Heart right ventricle (tissue), 16 donors: ENCODE measurements at regions not wholly inside any gene's neighbourhood (a gene's known extent, or its start where the extent isn't known, plus 50 kb on each side); places are given as distances from the start of the nearest gene placed in this dataset.

ENCODE experiments used
- ATAC-seq, 8 donors: fragments of 200-7000 bp; cut with Tn5 transposase; one replicate each; pipeline ENCODE4 v1.9.1; 2020; ENCODE audit warnings: mild to moderate bottlenecking in 8 of 8, moderate library complexity in 8 of 8, moderate number of reproducible peaks in 1 of 8
- DNase-seq, 2 donors: peaks; one replicate each; pipeline ENCODE4 v3.0.0-alpha.2; 2020
- H3K27ac ChIP-seq, 10 donors: fragments of 200-600 bp; sonication (generic) in 2 of 10; one replicate each; pipeline versions ENCODE4 v1.5.0 to v1.8.0; 2020 to 2022; ENCODE audit warnings: mild to moderate bottlenecking in 3 of 10
- H3K27me3 ChIP-seq, 7 donors: fragments of 200-600 bp; one replicate each; pipeline ENCODE4 v1.8.0; 2021 to 2022; ENCODE audit warnings: mild to moderate bottlenecking in 2 of 7
- H3K36me3 ChIP-seq, 9 donors: fragments of 200-600 bp; sonication (generic) in 1 of 9; one replicate each; pipeline versions ENCODE4 v1.5.0 to v1.8.0; 2020 to 2022; ENCODE audit warnings: mild to moderate bottlenecking in 2 of 9
- H3K4me1 ChIP-seq, 9 donors: fragments of 200-600 bp; sonication (generic) in 1 of 9; one replicate each; pipeline versions ENCODE4 v1.5.0 to v1.8.0; 2020 to 2022; ENCODE audit warnings: mild to moderate bottlenecking in 4 of 9
- H3K4me3 ChIP-seq, 10 donors: fragments of 200-600 bp; sonication (generic) in 2 of 10; one replicate each; pipeline versions ENCODE4 v1.5.0 to v1.8.0; 2020 to 2022; ENCODE audit warnings: mild to moderate bottlenecking in 7 of 10, moderate library complexity in 2 of 10
- H3K9me3 ChIP-seq, 11 donors: fragments of 200-600 bp in 10 of 11; sonication (generic) in 2 of 11; one replicate each; pipeline versions ENCODE4 v1.5.0 to v1.8.0; 2013 to 2022; ENCODE audit warnings: mild to moderate bottlenecking in 2 of 11, control low read depth in 1 of 11, moderate library complexity in 1 of 11
- WGBS, 2 donors: extraction: QIAGEN DNeasy Blood & Tissue Kit; methylation state at CpG; one replicate each; pipeline ENCODE4 v1.1.7; 2013; ENCODE audit warnings: inconsistent platforms in 1 of 2; 5-methylcytosine and 5-hydroxymethylcytosine counted together
- intact Hi-C, 10 donors: fragments of 100-400 bp; cut with DNase I; formaldehyde crosslinking; loops; one replicate each; pipeline versions ENCODE4 v1.11.1 to v1.14.2; 2022
- TF ChIP-seq, protein P1 (sequence below), 9 donors: fragments of 200-600 bp; sonication (generic) in 2 of 9; IDR thresholded peaks; one replicate each; pipeline versions ENCODE4 v1.5.0 to v1.8.0; 2021 to 2022; ENCODE audit warnings: antibody characterized with exemption in 9 of 9, mild to moderate bottlenecking in 5 of 9, moderate library complexity in 1 of 9
- donor health status: Arrhythmogenic right ventricular cardiomyopathy.
- donor health status: ischemic (EF 13 %, LVEDD 7.1; RV severe dilation, severe dysfunction).
- donor health status: healthy with polysubstance abuse.
- donor health status: DM: no; HTN: yes; CAD: no.
- donor health status: DM: no; HTN: no; CAD: no.
- donor health status: ischemic (EF 25% LVEDD 6.9; RV normal size, moderate dysfunction).
- donor health status: ischemic (EF 25% LVEDD 5.7; RV mildly dilated, moderate dysfunction).
- donor health status: healthy.
- donor health status: DM: yes; HTN: yes; CAD: no.
- donor health status: Ischemic cardiomyopathy.
- donor health status: ischemic (EF 35%, LVEDD 5.7; RV mildly dilated, moderate dysfunction).
- donor health status: nonischemic (EF 11% LVEDD 7.7; RV severe dilation, severe dysfunction).
- donor health status: DM: yes; HTN: yes; CAD: no.
- donor health status: PGD.
- donor health status: ischemic (EF 29% LVEDD 5.4; RV normal size, mild dysfunction).
- donor health status: nonischemic (EF 23%, LVEDD 6.1; RV moderate dilation, normal function).

DNA sequence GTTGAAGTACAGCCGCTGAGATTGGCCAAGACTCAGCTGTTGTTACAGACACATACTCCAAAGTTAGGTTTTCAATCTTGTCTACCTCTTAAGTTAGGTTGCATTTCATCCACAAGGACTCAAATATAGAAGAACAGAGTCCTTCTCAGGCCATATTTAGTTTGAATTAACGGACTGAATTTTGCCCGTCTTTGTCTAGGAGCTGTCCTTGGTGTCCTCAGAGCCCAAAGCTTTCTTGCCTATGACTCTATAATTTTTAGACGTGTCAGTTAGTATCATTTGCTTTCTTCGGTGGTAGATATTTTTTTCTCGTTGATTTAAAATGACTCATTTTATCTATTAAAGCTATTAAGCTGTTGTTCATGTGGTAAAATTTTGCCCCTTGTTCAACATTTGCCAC is 403.2 kb downstream of the HS3ST3B1 start:
- Histone ChIP-seq H3K27ac (no peak overlapping the region), H3K4me1 (no peaks in the 10 kb centered on the region), H3K4me3 (no peak overlapping the region), H3K36me3 (no peaks in the 10 kb centered on the region), H3K27me3 (no peaks in the 10 kb centered on the region), H3K9me3 (peaks cover 0 to 6% (median 0%) of the 10 kb centered on the region in 11 donors)
- 84 to 86% methylated on average over 6 of the region's 6 CpGs for WGBS, 2 donors
- no peak for DNase-seq
- no peak for ATAC-seq
- intact Hi-C loops: no loop called here
- TF ChIP-seq, protein P1, sequence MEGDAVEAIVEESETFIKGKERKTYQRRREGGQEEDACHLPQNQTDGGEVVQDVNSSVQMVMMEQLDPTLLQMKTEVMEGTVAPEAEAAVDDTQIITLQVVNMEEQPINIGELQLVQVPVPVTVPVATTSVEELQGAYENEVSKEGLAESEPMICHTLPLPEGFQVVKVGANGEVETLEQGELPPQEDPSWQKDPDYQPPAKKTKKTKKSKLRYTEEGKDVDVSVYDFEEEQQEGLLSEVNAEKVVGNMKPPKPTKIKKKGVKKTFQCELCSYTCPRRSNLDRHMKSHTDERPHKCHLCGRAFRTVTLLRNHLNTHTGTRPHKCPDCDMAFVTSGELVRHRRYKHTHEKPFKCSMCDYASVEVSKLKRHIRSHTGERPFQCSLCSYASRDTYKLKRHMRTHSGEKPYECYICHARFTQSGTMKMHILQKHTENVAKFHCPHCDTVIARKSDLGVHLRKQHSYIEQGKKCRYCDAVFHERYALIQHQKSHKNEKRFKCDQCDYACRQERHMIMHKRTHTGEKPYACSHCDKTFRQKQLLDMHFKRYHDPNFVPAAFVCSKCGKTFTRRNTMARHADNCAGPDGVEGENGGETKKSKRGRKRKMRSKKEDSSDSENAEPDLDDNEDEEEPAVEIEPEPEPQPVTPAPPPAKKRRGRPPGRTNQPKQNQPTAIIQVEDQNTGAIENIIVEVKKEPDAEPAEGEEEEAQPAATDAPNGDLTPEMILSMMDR (IDR thresholded peaks at IDR 0.05): no peak

DNA sequence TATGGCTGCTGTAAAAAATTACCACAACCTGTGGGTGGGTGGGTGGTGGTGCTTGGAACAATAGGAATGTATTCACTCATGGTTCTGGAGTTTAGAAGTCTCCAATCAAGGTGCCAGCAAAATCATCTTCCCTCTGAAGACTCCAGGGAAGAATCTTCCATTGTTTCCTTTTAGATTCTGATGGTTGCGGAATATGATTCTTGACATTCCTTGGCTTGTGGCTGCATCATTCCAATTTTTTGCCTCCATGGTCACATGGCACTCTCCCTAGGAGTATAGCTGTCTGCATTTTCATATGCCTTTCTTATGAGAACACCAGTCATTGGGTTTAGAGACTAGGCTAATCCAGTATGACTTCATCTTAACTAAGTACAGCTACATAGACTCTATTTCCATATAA is 401.0 kb downstream of the HS3ST3B1 start:
- no peak overlapping the region for H3K27ac ChIP-seq
- ATAC-seq (no peak), DNase-seq (no peak)
- H3K4me1 ChIP-seq: no peaks in the 10 kb centered on the region
- H3K27me3 ChIP-seq: no peaks in the 10 kb centered on the region
- intact Hi-C loops: loop anchor here in 1 of 10 donors (1.0 kb wide), 1 partner anchor 24 kb away; no protein-coding TSS in a partner anchor
- peaks cover 0 to 6% (median 0%) of the 10 kb centered on the region in 11 donors for H3K9me3 ChIP-seq
- 100% methylated on average over 1 of the region's 1 CpG for WGBS, 2 donors
- TF ChIP-seq, protein P1 (IDR thresholded peaks at IDR 0.05): no peak
- no peaks in the 10 kb centered on the region for H3K36me3 ChIP-seq
- no peak overlapping the region for H3K4me3 ChIP-seq

DNA sequence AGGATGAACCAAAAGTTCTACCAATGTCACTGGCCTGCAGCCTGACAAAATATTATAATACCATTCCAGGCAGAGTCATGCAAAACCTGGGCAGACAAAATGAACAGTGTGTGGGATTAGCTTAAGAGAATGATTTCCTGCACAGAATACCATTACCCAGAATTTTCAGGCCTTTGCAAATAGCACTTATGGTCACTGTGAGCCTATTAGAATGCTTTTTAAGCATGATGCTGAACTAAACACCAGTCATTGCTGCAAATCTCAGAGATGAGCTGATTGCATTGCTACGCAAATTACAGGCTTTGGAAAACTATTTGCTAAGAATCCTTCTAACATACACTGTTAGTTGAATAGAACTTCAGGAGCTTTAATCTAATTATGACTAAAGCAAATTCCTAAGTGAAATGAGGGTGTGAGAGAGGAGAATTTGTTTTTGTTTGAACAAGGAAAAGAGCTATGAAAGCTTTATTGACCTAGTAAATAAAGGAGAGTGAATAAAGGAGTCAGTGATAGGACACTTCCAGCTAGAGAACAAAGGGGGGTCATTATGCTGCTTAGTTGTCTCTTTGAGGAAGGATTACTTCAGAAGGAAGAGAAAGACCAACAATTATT is 398.8 kb downstream of the HS3ST3B1 start:
- no peak for ATAC-seq
- H3K4me1 ChIP-seq: no peaks in the 10 kb centered on the region
- DNase-seq: no peak
- no peaks in the 10 kb centered on the region for H3K36me3 ChIP-seq
- H3K4me3 ChIP-seq: no peak overlapping the region
- TF ChIP-seq, protein P1 (IDR thresholded peaks at IDR 0.05): no peak
- intact Hi-C loops: no loop called here
- H3K27me3 ChIP-seq: no peaks in the 10 kb centered on the region
- peaks cover 0 to 6% (median 0%) of the 10 kb centered on the region in 11 donors for H3K9me3 ChIP-seq
- no peak overlapping the region for H3K27ac ChIP-seq
- 79 to 85% methylated on average over 1 of the region's 1 CpG for WGBS, 2 donors

DNA sequence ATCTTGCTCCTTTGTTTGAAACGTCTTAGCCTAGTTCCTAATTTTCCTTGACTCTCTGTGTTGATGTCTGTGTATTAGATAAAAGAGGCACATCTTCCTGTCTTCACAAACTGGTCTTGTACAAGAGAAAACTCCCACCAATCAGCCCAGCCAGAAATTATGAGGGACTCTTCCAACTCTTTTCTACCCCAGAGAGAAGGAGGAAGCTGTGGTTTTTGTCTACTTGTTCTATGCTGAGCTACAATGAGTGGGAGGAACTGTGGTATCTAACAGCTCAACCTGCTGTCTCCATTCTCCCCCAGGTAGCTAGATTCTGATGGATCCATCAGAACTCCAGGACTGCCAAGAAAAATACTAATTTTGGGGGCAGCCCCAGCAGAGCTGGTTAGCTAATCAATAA is 392.5 kb downstream of the HS3ST3B1 start:
- no peaks in the 10 kb centered on the region for H3K36me3 ChIP-seq
- intact Hi-C loops: no loop called here
- H3K27me3 ChIP-seq: no peaks in the 10 kb centered on the region
- TF ChIP-seq, protein P1 (IDR thresholded peaks at IDR 0.05): no peak
- 24 to 45% methylated on average over 1 of the region's 1 CpG for WGBS, 2 donors
- no peak overlapping the region for H3K27ac ChIP-seq
- H3K4me1 ChIP-seq: peaks cover 0 to 5% (median 0%) of the 10 kb centered on the region in 9 donors
- H3K4me3 ChIP-seq: no peak overlapping the region
- DNase-seq (no peak), ATAC-seq (no peak)
- H3K9me3 ChIP-seq: peaks cover 0 to 45% (median 10%) of the 10 kb centered on the region in 11 donors
